Stimulated activated CD8-positive, alpha-beta memory T cell treated with anti-CD3 and anti-CD28 coated beads, Interleukin-12 subunit alpha, Interleukin-12 subunit beta, amount 100 ng/mL, for 24 hours (primary cell): ENCODE measurements at regions not wholly inside any gene's neighbourhood (a gene's known extent, or its start where the extent isn't known, plus 50 kb on each side); places are given as distances from the start of the nearest gene placed in this dataset.

Experiments used
- DNase-seq: peaks from one replicate; pipeline ENCODE4 v3.0.0-alpha.2; 2020; ENCODE audit errors: extremely low read depth

DNA sequence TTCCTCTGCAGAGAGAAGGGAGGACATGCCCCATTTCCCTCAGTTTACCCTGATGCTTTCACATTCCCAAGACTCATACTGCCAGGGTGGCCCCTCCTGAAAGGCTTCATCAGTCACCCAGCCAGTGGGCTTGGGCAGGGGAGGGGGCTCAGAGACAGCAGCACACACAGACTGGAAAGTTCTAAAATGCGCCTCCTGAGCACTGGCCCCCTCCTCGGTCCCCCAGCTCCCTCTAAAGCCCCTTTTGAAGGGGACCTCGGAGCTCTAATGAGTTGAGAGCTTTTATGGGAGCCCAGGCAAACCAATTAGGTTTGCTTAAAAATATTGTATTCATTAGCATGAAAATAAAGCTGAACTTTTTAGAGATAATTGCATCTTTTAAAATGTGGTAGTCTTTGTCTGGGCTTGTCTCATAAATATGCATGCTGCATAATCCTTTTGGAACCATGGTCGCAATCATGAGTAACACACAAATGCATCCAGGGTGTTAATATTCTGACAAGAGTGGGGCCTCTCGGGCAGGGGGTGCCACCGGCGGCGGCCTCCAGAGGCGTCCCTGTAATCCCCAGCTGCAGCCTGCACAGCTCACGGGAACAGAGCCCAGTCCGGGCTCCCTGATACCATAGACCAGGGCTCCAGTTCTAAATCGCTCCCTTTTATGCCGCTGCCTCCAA lies 78.5 kb downstream of the RPLP1 start:
- DNase-seq, result no peak

GRCh38 chr15:69531665-69532027 lies 79.0 kb downstream of the RPLP1 start:
- no peak for DNase-seq

- no peak for DNase-seq
These were observed 79.4 kb downstream of the RPLP1 start for GRCh38 chr15:69532066-69532465.

DNA sequence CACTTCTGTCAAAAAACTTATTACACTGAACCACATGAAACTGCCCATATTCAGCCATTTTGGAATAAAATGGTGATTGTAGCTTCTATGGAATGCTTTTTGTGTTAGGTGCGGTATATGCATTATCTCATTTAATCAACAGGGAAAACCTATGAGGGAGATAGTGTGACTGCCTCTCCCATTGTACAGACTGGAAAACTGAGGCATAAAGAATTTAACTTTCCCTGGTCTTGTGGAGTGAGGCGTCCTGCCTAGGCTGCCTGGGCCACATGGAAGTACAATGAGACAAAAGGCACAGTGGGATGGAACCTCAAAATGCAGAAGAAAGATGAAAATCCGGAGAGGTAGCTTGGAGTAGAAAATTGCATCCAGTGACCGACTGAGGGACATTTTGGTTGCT lies 80.2 kb downstream of the RPLP1 start:
- no peak for DNase-seq

DNA sequence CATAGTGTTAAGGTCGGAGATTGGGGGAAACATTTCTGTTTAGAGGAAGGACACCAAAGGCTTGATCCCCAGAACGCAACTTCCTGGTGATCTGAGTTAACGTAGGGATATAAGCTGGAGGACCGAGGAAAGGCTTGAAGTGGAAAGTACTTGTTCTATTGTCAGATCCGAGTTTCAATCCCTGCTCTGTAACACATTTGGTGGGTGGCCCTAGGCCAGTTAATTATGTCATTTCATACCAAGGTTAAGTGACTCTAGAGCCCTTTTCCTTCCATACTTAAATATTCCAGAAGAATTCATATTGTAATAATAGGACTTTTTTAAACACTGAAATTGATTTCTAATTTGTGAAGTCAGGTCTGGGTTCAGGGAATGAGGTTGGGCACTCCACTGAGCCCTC lies 80.9 kb downstream of the RPLP1 start:
- DNase-seq, result no peak

GRCh38 chr15:69535101-69535638 lies 82.6 kb downstream of the RPLP1 start:
- no peak for DNase-seq

- DNase-seq, result no peak
These were observed 83.4 kb downstream of the RPLP1 start for GRCh38 chr15:69535998-69536397.

DNA sequence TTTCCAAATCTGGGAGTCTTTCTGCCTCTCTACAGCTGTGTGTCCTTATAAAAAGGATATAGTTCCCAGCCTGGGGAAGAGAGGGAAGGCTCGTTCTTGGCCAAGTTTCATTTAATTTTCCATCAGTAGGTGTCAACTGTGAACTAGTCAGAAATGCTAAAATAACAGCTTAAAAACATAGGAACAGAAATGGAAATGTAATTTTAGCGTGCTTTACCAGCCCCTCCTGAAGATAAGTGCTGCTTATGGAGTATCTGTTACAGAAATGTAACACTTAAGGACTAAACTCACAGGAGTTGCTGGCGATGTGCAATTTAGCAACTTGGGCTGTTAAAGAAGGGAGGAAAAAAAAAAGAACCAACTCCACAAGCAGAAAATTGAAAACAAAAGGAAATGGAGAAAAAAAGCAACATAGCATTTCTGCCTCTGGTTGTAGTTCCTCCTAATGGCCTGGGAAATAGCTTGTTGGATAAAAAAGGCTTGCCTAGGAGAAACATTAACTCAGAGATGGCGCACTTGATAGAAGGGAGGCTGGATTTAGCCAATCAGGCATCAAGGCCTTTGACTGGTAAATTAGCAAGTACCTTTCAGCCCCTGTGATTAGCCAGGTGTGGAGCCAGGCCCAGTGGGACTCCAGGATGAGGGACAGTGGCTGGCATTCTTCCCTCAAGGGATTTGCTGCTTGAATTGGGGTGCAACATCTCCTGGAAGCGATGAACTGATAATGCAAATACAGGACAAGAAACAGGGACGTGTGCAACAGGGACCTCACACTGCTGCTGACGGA lies 84.3 kb downstream of the RPLP1 start:
- no peak for DNase-seq

GRCh38 chr15:69537901-69538300 lies 85.3 kb downstream of the RPLP1 start:
- DNase-seq, result no peak

DNA sequence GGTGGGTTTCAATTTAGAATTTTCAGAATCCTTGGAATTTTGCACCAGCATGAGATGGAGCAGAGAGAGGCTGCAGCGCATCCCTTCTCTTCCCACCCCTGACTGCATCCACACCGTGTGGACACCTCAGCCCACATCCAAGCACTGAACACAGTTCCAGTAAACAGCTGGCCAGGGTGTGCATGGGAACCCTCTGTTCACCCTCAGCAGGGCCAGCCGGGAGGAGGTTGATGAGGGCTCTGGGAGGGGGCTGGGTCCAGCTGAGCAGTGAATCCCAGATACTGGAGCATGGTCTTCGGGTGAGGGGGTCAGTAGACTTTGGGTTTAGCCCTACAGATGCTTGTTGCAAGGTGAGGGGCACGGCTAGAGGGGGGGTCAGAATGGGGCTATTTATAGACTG lies 85.8 kb downstream of the RPLP1 start:
- DNase-seq, result no peak

GRCh38 chr15:69539345-69539744 lies 86.7 kb downstream of the RPLP1 start:
- DNase-seq, result no peak

DNA sequence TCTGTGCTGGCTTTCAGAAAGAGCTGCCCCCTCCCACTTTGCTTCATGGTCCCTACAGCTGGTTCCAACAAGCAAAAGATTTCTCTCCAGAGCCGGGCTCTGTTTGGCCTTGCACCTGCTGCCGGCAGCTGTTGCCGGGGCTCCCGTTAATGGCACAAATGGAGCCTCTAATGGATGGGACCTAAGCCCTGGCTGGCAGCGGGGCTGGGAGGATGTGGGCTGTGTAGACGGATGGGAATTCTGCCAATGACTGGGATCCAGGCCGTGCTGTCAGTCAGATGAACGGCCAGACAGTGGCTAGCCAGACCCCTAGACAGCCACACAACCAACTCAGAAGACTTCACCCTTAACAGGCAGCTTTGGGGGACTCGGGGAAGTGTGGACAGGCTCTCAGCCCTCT lies 88.0 kb downstream of the RPLP1 start:
- no peak for DNase-seq

- DNase-seq, result no peak
These were observed 89.4 kb downstream of the RPLP1 start for GRCh38 chr15:69542028-69542427.

- DNase-seq, result no peak
These were observed 91.2 kb downstream of the RPLP1 start for GRCh38 chr15:69543681-69544364.

DNA sequence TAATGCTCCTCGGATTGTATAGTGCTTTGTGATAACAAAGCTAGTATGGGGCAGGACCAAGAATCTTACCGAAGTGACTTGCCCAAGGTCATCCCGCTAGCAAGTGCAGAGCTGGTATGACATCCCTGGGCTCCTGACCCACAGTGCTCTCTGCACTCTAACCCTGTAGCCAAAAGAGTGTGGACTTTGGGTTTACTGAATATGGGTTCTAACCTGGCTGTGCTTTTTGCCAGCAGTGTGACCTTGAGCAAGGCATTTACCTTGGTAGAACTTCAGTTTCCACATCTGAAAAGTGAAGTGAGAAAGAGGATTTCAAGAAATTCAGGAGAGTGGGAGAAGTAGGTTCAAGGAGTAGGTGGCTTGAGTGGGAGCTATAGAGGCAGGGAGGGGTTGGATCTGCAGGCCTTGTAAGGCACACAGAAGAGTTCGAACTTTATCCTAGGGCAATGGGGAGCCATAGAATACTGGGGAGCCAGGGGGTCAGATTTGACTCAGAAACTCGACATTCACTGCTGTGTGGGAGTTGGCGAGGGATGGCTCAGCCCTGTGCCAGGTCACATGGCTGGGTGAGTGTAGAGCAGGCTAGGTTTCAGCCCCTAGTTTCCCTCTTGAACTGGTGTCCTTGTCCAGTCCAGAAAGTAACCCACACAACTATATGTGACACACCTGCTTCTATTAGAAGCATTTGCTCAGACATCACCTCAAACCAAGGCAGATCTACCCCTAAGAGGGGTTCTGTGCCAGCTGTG lies 91.9 kb downstream of the RPLP1 start:
- DNase-seq, result no peak

DNA sequence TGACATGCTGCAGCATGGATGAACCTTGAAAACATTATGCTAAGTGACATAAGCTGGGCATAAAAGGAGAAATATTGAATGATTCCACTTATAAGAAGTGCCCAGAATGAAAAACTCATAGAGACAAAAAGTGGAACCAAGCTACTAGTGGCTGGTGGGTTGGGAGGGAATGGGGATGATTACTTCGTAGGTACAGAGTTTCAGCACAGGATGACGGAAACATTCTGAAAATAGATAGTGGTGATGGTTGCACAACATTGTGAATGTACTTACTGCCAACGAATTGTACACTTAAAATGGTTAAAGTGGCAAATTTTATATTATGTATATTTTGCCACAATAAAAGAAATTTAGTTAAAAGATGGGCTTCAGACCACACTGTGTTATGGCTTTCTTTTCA lies 93.6 kb downstream of the RPLP1 start:
- no peak for DNase-seq

DNA sequence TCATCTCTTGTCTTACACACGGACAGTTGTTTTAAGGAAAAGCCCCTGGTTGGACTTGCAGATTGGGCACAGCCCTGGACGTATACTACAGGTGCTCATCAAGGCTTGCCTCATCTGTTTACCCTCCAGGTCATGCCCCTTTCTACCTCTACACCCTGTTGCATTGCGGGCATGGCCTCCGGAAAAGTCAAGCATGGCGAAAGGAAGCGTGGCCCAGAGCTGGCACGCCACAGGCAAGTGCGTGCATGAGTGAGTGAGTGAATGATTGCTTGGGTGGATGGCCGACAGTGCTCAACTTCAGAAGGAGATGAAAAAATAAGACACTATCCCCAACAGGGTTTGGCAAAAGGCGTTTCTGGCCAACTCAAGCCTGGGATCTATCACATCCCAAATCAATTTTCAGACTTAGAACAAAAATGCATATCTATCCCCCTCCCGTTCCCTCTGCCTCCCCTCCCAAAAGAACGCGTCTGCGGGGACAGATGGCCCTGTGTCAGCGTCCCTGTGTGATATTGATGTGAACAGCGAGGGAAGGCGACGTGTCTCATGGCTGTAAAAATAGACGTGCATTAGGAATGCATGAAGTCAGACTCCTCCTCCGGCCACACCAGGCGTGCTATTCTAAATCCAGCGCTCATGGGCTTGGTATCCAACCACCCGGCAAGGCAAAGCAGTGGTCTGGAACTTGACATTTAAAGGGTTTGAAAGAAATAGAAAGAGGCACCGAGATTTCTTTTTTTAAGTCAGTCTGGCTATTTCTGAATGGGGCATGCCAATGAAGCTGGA lies 96.0 kb downstream of the RPLP1 start:
- DNase-seq, result no peak

GRCh38 chr15:69551391-69552056 lies 98.9 kb downstream of the RPLP1 start:
- no peak for DNase-seq

DNA sequence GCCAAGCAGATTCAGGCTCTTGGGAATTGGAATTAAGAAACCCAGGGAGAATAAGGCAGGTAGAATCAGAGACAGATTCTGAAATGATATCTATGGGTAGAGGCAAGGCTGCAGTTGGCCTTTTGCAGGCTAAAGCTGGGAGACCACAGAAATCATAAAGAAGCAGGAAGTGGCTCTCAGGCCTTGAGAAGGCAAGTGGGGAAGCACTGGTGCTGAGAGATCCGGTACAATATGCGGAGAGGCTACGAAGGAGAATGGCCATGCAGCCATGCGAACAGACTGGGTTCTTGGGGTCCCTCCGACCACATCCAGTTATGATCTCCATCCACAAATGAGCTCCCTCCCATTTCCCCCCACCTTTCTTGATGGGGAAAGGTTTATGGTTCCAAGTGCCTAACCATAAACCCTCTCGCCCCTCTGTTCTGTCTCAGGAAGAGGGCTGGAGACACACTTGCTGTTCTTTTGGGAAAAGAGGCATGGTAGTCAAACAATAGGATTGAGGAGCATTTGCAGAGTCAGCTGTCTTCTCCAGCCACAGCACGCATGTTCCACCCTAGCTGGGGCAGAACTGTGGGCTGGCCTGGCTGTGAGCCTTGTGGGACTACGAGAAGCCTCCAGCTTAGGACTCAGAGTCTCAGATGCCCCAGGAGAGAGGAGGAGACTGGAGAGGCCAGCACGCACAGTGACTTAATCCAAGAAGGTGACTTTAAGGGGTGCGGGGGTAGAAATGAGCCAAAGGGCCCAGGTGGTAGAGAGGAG lies 99.6 kb downstream of the RPLP1 start:
- no peak for DNase-seq

DNA sequence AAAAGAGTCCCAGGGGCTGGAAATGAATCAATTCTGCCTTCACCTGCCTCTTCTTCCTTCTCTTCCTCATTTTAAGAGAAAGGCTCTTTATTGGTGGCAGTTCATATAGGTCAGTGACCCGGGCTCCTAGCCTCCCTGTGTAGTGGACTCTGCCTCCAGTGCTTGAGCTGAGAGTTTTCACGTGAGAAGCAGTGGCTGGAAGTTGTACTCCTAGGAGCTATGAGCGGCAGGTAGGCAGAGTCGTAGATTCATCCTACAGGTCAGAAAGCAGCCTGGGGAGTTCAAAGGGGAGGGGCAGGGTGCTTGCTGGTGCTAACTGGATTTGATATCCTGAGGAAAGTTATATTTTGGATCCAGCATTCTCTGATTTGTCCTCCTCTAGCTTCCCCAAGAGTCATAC lies 101.1 kb downstream of the RPLP1 start:
- DNase-seq, result no peak
